Spleen (tissue), 11 donors: ENCODE measurements at regions not wholly inside any gene's neighbourhood (a gene's known extent, or its start where the extent isn't known, plus 50 kb on each side); places are given as distances from the start of the nearest gene placed in this dataset.

Source experiments
- DNase-seq: peaks from one replicate; pipeline ENCODE4 v3.0.0-alpha.2; 2020
- H3K27ac ChIP-seq, 8 donors: fragments of 200-600 bp; sonication (generic) in 7 of 8; 1 replicate in 4 of 8; 2 replicates in 4 of 8; pipeline versions ENCODE4 v1.5.0 to v1.8.0; 2016 to 2021; ENCODE audit warnings: inconsistent platforms in 4 of 8, mild to moderate bottlenecking in 4 of 8, moderate library complexity in 1 of 8
- H3K27me3 ChIP-seq, 7 donors: fragments of 200-600 bp; sonication (generic) in 6 of 7; replicated peaks in 1 of 7; 1 replicate in 4 of 7; 2 replicates in 3 of 7; pipeline versions ENCODE4 v1.5.0 to v1.8.0; 2016 to 2021; ENCODE audit warnings: inconsistent platforms in 3 of 7, mild to moderate bottlenecking in 1 of 7
- H3K36me3 ChIP-seq, 6 donors: fragments of 200-600 bp; sonication (generic) in 5 of 6; 1 replicate in 4 of 6; 2 replicates in 2 of 6; pipeline versions ENCODE4 v1.5.0 to v1.8.0; 2016 to 2021; ENCODE audit warnings: inconsistent platforms in 2 of 6
- H3K4me1 ChIP-seq, 6 donors: fragments of 200-600 bp; sonication (generic) in 5 of 6; 1 replicate in 3 of 6; 2 replicates in 3 of 6; pipeline versions ENCODE4 v1.5.0 to v1.8.0; 2016 to 2021; ENCODE audit warnings: inconsistent platforms in 3 of 6
- H3K4me3 ChIP-seq, 8 donors: fragments of 200-600 bp; sonication (generic) in 7 of 8; 1 replicate in 4 of 8; 2 replicates in 4 of 8; pipeline versions ENCODE4 v1.5.0 to v1.8.0; 2016 to 2021; ENCODE audit warnings: inconsistent platforms in 4 of 8, mild to moderate bottlenecking in 4 of 8, moderate library complexity in 2 of 8
- H3K9me3 ChIP-seq, 8 donors: fragments of 200-600 bp; sonication (generic) in 7 of 8; 1 replicate in 4 of 8; 2 replicates in 4 of 8; pipeline versions ENCODE4 v1.5.0 to v1.8.0; 2016 to 2021; ENCODE audit warnings: inconsistent platforms in 4 of 8
- POLR2A ChIP-seq, 3 donors: fragments of 450-650 bp; IDR thresholded peaks; one replicate each; pipeline ENCODE4 v1.5.1; 2017; ENCODE audit warnings: antibody characterized with exemption in 3 of 3, mild to moderate bottlenecking in 1 of 3
- POLR2AphosphoS5 ChIP-seq, 3 donors: sonication (generic); formaldehyde crosslinking; IDR thresholded peaks; one replicate each; pipeline ENCODE4 v1.5.1; 2017; ENCODE audit warnings: antibody characterized with exemption in 3 of 3
- WGBS, 5 donors: extraction: QIAGEN DNeasy Blood & Tissue Kit in 3 of 5; methylation state at CpG; one replicate each; pipeline versions ENCODE4 v1.1.5 to v1.1.7; 2013 to 2018; 5-methylcytosine and 5-hydroxymethylcytosine counted together
- intact Hi-C: fragments of 100-400 bp; cut with DNase I; formaldehyde crosslinking; loops from one replicate; pipeline ENCODE4 v1.15.0; 2023; ENCODE audit warnings: low total_unique reads
- TF ChIP-seq, protein P1 (sequence below), 11 experiments: fragments of 200-600 bp in 7 of 11; fragments of 450-650 bp in 4 of 11; sonication (generic) in 4 of 11; IDR thresholded peaks in 8 of 11; conservative IDR thresholded peaks in 3 of 11; 1 replicate in 7 of 11; 2 replicates in 4 of 11; pipeline versions ENCODE4 v1.4.0 to v1.8.0; 2016 to 2021; ENCODE audit warnings: antibody characterized with exemption in 11 of 11, inconsistent platforms in 4 of 11, mild to moderate bottlenecking in 1 of 11
- donor health status: healthy with polysubstance abuse.
- donor health status: DM: no; HTN: no; CAD: no; lungs with moderate emphysema.
- donor health status: DM: no; HTN: no; CAD: no.
- donor health status: Bipolar disorder and iron deficiency.
- donor health status: healthy.
- donor health status: DM: no; HTN: no; CAD: no.
- donor health status: DM: yes; HTN: yes; CAD: no.

DNA sequence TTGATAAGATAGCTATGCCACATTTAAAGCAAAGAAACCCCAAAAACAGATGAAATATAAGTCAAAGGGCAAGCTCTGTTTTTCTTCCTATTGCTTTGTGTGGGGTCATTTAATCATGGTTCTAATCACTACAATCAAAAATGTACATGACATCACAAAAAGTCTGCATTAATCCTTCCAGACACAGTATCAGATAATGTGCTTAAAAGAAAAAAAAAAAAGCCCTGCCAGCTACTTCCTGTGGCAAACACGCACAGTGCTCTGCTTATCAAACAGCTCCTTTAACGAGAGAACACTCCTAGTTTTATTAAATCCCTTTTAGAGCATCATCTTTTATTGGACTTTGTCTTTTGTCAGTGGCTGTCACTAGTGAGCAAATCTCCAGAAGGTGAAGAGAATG, 1005.8 kb downstream of the GATA3 start:
- Histone ChIP-seq H3K4me1 (no peaks in the 10 kb centered on the region), H3K27me3 (no peaks in the 10 kb centered on the region), H3K36me3 (no peaks in the 10 kb centered on the region), H3K27ac (no peak overlapping the region), H3K4me3 (no peak overlapping the region), H3K9me3 (peaks cover 0 to 15% (median 9%) of the 10 kb centered on the region in 8 donors)
- 0 to 4% (median 2%) methylated on average over 2 of the region's 2 CpGs for WGBS, 5 donors
- TF ChIP-seq POLR2A (IDR thresholded peaks at IDR 0.05) (no peak), POLR2AphosphoS5 (IDR thresholded peaks at IDR 0.05) (no peak)
- TF ChIP-seq, protein P1, sequence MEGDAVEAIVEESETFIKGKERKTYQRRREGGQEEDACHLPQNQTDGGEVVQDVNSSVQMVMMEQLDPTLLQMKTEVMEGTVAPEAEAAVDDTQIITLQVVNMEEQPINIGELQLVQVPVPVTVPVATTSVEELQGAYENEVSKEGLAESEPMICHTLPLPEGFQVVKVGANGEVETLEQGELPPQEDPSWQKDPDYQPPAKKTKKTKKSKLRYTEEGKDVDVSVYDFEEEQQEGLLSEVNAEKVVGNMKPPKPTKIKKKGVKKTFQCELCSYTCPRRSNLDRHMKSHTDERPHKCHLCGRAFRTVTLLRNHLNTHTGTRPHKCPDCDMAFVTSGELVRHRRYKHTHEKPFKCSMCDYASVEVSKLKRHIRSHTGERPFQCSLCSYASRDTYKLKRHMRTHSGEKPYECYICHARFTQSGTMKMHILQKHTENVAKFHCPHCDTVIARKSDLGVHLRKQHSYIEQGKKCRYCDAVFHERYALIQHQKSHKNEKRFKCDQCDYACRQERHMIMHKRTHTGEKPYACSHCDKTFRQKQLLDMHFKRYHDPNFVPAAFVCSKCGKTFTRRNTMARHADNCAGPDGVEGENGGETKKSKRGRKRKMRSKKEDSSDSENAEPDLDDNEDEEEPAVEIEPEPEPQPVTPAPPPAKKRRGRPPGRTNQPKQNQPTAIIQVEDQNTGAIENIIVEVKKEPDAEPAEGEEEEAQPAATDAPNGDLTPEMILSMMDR (IDR thresholded peaks at IDR 0.05 in 8 of 11, conservative IDR thresholded peaks at IDR 0.05 in 3 of 11) = no peak
- DNase-seq = no peak
- intact Hi-C loops = no loop called here

DNA sequence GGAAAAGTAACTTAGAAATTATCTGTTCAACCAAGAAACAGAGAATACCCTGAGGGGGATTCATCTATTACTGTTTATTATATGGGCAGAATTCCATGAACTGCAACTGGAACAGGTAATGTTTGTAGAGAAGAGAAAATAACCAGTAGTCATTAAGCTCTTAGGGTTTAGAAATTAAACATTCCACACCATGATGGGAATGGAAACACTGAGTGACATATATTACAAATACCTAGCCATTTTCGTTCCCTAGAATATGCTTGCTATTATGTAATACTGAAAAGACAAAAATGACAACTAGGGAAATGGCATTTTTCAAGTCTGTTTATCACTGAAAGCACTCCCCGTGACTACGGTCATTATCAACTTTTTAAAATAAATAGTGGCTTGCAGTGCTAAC, 1007.4 kb downstream of the GATA3 start:
- Histone ChIP-seq H3K27ac (no peak overlapping the region), H3K4me3 (no peak overlapping the region), H3K36me3 (no peaks in the 10 kb centered on the region), H3K27me3 (no peaks in the 10 kb centered on the region), H3K4me1 (no peaks in the 10 kb centered on the region), H3K9me3 (peaks cover 0 to 4% (median under 1%) of the 10 kb centered on the region in 8 donors)
- TF ChIP-seq POLR2A (IDR thresholded peaks at IDR 0.05) (no peak), POLR2AphosphoS5 (IDR thresholded peaks at IDR 0.05) (no peak)
- TF ChIP-seq, protein P1 (IDR thresholded peaks at IDR 0.05 in 8 of 11, conservative IDR thresholded peaks at IDR 0.05 in 3 of 11) = no peak
- WGBS, 5 donors = 71 to 78% (median 76%) methylated on average over 3 of the region's 3 CpGs
- DNase-seq = no peak
- intact Hi-C loops = no loop called here

DNA sequence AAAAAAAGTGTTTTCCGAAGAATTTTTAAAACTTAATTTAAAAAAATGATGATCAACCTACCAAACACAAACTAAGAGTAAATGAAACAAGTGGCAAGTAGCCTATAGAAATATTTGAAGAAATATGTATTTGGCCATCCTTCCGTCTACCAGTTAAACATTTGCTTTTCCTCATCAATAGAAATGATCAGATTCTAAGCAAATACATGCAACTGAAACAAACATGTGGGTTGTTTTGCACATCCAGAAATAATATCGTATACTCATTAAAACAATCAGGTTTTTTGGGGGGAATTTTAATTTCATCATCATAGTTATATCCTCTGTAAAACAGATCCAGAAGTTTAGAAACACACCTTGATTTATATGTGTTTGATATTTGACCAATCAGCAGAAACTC, 1011.7 kb downstream of the GATA3 start:
- intact Hi-C loops = no loop called here
- no peak overlapping the region for H3K4me3 ChIP-seq
- no peak for DNase-seq
- H3K27me3 ChIP-seq = no peaks in the 10 kb centered on the region
- no peaks in the 10 kb centered on the region for H3K36me3 ChIP-seq
- no peaks in the 10 kb centered on the region for H3K4me1 ChIP-seq
- H3K9me3 ChIP-seq = no peaks in the 10 kb centered on the region
- TF ChIP-seq POLR2AphosphoS5 (IDR thresholded peaks at IDR 0.05) (no peak), POLR2A (IDR thresholded peaks at IDR 0.05) (no peak)
- TF ChIP-seq, protein P1 (IDR thresholded peaks at IDR 0.05 in 8 of 11, conservative IDR thresholded peaks at IDR 0.05 in 3 of 11) = no peak
- 87 to 97% (median 94%) methylated on average over 3 of the region's 3 CpGs for WGBS, 5 donors
- no peak overlapping the region for H3K27ac ChIP-seq

DNA sequence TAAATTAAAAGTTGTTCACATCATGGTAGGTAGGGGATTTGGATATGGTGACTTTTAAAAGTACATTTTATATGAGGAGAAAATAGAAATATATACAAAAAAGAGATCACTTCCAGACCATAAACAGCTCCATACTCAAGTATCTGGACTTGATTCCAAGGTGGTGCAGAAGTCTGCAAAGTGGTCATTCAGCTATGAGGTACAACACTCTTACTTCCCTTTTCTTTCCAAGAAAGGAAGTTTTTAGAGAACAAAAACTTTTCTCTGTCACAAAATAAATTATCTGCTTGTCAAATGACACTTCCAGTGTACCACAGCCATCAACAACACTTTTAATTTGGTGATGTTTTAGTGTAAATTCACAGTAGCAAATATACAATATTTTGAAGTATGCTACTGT, 1013.5 kb downstream of the GATA3 start:
- H3K4me3 ChIP-seq = no peak overlapping the region
- intact Hi-C loops = no loop called here
- no peak overlapping the region for H3K27ac ChIP-seq
- H3K9me3 ChIP-seq = no peaks in the 10 kb centered on the region
- TF ChIP-seq POLR2A (IDR thresholded peaks at IDR 0.05) (no peak), POLR2AphosphoS5 (IDR thresholded peaks at IDR 0.05) (no peak)
- TF ChIP-seq, protein P1 (IDR thresholded peaks at IDR 0.05 in 8 of 11, conservative IDR thresholded peaks at IDR 0.05 in 3 of 11) = no peak
- no peaks in the 10 kb centered on the region for H3K4me1 ChIP-seq
- no peak for DNase-seq
- H3K36me3 ChIP-seq = no peaks in the 10 kb centered on the region
- no peaks in the 10 kb centered on the region for H3K27me3 ChIP-seq
